ENCODE measurements at regions not wholly inside any gene's neighbourhood (a gene's known extent, or its start where the extent isn't known, plus 50 kb on each side); places are given as distances from the start of the nearest gene placed in this dataset.

GRCh38 chr6:78462728-78463127 lies 404.6 kb upstream of the IRAK1BP1 start:
- TF ChIP-seq EZH2 (IDR thresholded peaks at IDR 0.05; ENCODE audit: low read length, missing control alignments) (no peak), CTCF (conservative IDR thresholded peaks at IDR 0.05 in 1 of 2, IDR thresholded peaks at IDR 0.05 in 1 of 2; ENCODE audit: low read depth in 1 of 2, low read length in 2 of 2) (no peak)

Data from fibroblast of lung (primary cell).